ENCODE measurements at regions not wholly inside any gene's neighbourhood (a gene's known extent, or its start where the extent isn't known, plus 50 kb on each side); places are given as distances from the start of the nearest gene placed in this dataset.
A peak's percentile ranks its signal among the peaks of the same experiment; 100 is the strongest.

DNA sequence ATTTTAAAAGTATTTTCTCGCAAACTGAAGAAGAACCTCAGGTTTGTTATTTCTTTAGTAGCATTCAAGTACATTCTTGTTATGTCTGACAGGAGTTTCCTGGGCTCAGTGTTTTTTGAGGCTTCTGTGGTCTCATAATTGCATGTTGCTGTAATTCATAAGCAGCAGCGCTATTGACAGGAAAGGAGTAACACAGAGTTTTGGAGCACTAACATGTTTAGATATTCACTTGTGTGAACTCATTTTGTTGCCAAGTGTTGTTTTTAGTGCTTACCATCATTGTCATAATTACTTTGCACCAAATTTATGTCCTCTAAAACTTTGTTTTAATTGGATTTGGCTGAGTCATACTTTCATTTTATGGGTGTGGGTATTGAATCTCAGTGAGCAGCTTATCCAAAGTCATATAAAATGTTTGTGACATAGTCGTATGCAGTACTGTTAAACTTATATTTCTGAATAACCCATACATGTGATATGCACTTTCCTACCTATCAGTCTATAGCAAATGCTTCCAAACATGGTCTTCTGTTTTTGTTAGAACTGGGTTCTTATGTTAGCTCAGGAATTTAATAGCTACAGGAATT is 358.7 kb upstream of the CTSO start:
- H3K27ac ChIP-seq = no peak overlapping the region
- TF ChIP-seq, protein P1, sequence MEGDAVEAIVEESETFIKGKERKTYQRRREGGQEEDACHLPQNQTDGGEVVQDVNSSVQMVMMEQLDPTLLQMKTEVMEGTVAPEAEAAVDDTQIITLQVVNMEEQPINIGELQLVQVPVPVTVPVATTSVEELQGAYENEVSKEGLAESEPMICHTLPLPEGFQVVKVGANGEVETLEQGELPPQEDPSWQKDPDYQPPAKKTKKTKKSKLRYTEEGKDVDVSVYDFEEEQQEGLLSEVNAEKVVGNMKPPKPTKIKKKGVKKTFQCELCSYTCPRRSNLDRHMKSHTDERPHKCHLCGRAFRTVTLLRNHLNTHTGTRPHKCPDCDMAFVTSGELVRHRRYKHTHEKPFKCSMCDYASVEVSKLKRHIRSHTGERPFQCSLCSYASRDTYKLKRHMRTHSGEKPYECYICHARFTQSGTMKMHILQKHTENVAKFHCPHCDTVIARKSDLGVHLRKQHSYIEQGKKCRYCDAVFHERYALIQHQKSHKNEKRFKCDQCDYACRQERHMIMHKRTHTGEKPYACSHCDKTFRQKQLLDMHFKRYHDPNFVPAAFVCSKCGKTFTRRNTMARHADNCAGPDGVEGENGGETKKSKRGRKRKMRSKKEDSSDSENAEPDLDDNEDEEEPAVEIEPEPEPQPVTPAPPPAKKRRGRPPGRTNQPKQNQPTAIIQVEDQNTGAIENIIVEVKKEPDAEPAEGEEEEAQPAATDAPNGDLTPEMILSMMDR (conservative IDR thresholded peaks at IDR 0.05) = no peak
- no peak for TF ChIP-seq ZFX (IDR thresholded peaks at IDR 0.05)

DNA sequence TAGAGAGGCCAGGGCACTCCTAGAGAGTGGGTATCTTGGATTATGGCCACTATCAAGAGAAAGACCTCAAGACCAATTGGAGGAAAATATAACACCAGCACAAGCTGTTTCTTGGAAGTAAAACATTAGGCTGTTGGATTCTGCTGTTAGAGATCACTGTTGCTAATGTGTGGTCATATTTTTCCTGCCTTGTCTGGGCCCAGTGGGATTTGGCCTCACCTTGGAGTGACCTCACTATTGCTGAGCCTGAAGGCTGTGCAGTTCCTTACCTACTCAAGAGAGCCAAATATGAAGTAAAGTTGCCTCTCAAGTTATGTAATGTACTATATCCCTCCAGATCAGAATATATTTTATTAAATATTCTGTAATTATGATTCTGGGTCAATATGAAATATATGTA is 355.4 kb upstream of the CTSO start:
- TF ChIP-seq, protein P1 (conservative IDR thresholded peaks at IDR 0.05) = no peak
- TF ChIP-seq ZFX (IDR thresholded peaks at IDR 0.05) = no peak
- no peak overlapping the region for H3K27ac ChIP-seq

DNA sequence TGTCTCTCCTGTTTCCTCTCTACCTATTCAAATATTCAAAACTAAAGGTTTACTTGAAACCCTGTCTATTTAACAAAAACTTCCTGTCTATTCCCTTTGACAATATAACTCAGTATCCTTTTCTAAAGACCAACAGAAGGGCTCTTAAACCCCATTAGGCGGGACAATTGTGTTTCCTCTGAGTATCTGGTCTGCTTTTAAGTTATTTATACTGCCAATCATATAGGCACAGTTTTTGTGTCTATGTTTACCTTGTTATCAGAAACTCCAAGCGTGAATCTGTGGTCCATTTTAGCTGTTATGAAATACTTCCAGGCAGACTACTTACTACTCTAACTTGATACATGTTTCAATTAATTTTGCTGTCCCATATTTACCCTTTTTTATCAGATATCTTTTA is 350.0 kb upstream of the CTSO start:
- no peak overlapping the region for H3K27ac ChIP-seq
- no peak for TF ChIP-seq ZFX (IDR thresholded peaks at IDR 0.05)
- TF ChIP-seq, protein P1 (conservative IDR thresholded peaks at IDR 0.05) = no peak

DNA sequence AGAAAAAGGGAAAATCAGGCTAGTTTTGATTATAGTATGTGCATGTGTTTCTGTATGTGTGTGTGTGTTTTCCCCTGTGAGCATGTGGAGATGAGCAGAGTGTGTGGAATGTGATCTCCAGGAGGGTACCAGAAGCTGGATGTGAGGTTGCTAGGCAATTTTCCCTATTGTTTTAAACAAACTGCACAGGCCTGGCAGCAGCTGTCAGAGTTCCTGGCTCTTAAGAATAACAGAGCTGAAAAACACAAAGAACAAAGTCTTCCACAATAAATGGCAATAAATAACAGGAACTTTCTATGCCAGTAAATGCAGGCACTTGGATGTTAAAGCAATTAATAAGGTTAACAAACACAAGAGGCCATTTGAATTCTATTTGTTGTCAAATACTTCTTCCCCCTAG is 344.6 kb upstream of the CTSO start:
- TF ChIP-seq, protein P1 (conservative IDR thresholded peaks at IDR 0.05) = no peak
- TF ChIP-seq ZFX (IDR thresholded peaks at IDR 0.05) = no peak
- H3K27ac ChIP-seq = no peak overlapping the region

DNA sequence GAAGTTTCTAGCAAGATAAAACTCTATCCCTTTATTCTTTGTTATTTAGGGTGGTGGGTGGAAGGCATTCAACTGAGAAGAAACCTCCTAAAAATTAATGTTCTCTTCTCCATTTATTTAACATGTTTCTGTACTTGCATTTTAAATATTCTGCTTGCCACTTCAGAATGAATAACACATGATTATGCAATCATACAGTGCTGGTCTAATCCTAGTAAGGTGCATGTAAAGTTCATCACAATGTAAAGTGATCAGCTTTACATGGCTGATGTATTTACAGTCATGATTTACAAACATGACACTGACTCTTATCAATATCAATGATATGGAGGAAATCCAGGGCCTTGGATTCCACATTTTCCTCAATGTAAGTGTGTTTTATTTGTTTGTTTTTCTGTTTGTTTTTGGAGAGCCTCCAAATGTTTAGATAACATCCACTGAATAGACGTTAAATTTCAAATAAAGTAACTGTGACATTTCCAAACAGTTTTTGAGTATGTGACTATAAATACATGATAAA is 342.1 kb upstream of the CTSO start:
- no peak overlapping the region for H3K27ac ChIP-seq
- TF ChIP-seq, protein P1 (conservative IDR thresholded peaks at IDR 0.05) = no peak
- TF ChIP-seq ZFX (IDR thresholded peaks at IDR 0.05) = no peak

DNA sequence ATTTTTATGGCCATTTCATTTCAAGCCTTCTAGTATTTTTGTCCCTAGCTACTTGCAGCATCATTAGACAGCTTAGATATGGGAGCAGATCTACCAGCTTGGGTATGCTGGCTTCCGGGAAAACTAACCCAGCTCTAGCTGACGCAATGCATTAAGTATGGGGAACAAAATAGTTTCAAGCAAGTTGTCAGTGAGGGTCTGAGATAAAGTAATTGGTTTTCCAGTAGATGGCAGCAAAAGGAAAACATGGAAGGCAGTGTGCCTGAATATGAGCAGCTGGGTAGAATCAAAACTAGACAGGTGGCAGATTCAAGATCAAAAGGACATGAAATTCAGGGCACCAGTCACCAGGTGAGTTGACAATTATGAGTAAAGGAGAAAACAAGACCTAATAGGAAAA is 340.9 kb upstream of the CTSO start:
- H3K27ac ChIP-seq = no peak overlapping the region
- TF ChIP-seq, protein P1 (conservative IDR thresholded peaks at IDR 0.05) = peak; percentile 46
- no peak for TF ChIP-seq ZFX (IDR thresholded peaks at IDR 0.05)

DNA sequence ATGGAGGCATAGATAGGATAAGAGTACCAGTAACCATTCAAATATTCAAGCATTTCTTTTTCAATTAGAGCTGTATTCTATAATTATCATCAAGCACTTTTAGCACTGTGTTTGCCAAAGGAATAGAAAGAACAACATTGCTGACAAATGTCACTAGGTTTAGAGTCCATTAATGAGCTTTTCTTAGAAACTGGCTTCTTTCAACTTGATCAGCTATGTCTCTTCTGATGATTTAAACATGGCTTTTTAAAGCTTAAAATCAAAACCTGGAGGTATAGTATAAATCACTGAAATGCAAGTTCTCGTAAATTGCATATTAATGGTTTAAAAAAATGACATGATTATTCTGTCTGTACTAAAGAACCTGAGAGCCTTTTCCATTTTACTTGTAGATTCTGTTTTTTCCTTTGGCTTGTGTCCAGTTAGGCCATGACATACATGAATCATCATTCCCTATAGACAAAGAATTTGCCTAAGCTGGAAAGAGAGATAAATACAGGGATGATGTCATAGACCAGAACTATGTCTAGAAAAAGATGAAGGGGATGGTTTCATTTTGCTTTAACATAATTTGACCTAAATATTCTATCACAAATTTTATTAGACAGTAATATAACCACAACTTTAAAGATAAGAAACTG is 340.1 kb upstream of the CTSO start:
- no peak for TF ChIP-seq ZFX (IDR thresholded peaks at IDR 0.05)
- TF ChIP-seq, protein P1 (conservative IDR thresholded peaks at IDR 0.05) = no peak
- H3K27ac ChIP-seq = no peak overlapping the region
